HG03432 (cell line): ENCODE measurements at regions not wholly inside any gene's neighbourhood (a gene's known extent, or its start where the extent isn't known, plus 50 kb on each side); places are given as distances from the start of the nearest gene placed in this dataset.
"Not testable (repeated sequence)": the region's sequence is repeated elsewhere in the genome, so short reads cannot be mapped to it uniquely, and the experiment has no call there.

ENCODE experiments used
- ATAC-seq: cut with Tn5 transposase; IDR thresholded peaks from one replicate; pipeline ENCODE4 v1.9.1; 2021; ENCODE audit warnings: mild to moderate bottlenecking, moderate library complexity; ENCODE audit not compliant: unreplicated experiment

DNA sequence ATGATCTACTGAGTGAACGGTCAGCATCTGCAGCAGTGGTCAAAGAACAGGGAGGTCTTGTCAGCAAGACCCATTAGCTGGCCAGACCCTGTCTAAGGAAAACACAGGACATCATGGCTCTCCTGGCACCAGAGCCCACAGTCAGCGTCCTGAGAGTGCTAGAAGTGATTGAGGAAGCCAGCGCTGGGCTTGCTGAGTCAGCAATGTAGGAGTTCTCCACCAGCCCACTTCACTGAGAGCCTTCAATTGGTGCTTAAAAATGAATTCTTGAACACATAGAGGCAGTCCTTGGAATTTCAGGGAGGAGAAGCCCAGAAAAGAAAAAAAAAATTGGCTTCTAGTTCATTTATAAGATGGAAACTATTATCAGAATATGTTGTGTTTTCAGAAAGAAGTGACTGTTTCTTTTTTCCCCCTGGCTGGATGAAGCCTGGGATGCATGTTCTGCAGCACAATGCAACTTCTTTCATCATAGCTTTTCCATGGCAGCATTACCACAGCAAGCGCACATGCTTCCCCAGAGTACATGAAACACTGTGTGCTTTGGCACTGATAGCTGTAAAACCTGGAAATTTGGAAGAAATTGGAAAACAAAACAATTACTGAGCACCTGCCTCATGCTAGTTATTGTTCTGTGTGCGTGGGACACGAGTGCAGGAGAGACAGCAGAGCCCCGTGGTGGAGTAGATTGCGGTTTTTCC is 899.9 kb downstream of the C6orf118 start:
- ATAC-seq: no peak

DNA sequence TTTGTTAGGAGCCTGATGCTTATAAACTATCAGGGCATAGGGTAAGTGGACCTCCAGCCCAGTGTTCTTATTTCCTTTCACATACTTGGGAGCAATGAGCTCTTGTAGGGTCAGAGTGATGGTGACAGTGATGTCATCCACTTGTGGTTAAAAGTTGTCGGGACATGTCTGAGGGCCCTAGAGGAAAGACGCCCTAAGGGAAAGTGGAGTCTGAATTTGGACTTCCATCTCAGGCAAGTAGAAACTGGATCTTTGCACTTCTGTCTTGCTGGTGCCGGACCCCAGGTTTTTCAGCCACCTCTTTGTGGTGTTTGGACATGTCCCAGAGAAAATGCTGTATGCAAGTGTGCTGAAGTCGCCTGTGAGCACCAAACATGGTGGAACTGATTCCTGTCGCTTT is 900.5 kb downstream of the C6orf118 start:
- ATAC-seq: no peak

DNA sequence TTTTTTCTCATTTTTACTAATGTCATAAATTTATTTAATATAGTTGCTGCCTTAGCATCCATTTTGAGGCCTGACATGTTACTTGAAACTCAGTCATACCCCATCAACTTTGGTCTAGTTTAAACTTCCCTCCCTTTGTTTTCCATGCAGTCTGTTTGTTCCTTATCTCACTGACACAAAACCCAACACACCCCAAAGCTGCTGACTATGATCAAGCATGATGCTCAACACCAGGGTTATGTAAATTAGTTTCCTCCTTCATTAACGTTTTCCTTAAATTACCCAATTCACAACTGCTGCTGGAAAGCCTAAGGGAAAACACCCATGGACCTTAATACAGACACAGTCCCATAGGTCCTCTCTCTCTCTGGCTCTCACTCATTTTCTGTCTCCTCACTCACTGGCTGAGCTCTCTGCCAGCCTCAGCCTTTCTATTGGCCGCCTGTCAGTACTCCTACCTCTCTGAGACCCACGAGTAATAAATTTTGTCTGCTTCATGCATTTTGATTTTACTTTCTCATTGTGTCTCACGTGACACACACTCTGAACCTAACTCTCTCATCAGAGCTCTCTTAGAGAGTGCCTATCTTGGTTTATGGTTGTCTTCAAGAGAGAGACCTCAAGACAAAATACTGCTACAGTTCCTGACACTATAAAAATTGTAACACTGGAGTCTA is 904.5 kb downstream of the C6orf118 start:
- ATAC-seq: no peak

- ATAC-seq: no peak
Observed at GRCh38 chr6:164401871-164402270, 907.5 kb downstream of the C6orf118 start.

- ATAC-seq: no peak
Observed at GRCh38 chr6:164398647-164399046, 910.8 kb downstream of the C6orf118 start.

GRCh38 chr6:164396071-164397047 is 913.0 kb downstream of the C6orf118 start:
- ATAC-seq: peak; percentile 84

- no peak for ATAC-seq
Observed at GRCh38 chr6:164379795-164380194, 929.6 kb downstream of the C6orf118 start.

DNA sequence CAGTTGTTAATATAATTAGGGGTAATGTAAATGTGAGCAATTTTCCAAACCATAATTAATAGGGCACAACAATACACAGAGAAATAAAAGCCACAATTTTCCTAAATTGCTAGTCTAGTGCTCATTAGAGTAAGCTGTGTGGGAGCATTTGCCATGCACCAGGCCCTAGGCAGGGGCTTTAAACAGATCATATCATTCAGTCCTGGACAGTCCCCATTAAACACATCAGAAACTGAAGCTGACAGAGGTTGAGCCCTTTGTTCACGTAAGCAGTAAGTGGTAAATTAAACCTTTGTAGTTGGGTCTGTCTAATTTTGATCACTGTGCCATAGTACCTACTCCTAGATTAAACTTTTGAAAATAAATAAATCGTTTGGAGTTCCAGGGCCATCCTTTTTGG is 931.1 kb downstream of the C6orf118 start:
- no peak for ATAC-seq

GRCh38 chr6:164377348-164377918 is 932.0 kb downstream of the C6orf118 start:
- ATAC-seq: no peak

- ATAC-seq: no peak
Observed at GRCh38 chr6:164370773-164371172, 938.6 kb downstream of the C6orf118 start.

- no peak for ATAC-seq
Observed at GRCh38 chr6:164359441-164359840, 944.9 kb downstream of the QKI start.

GRCh38 chr6:164359036-164359435 is 944.5 kb downstream of the QKI start:
- ATAC-seq: no peak

GRCh38 chr6:164356814-164357213 is 942.3 kb downstream of the QKI start:
- no peak for ATAC-seq

GRCh38 chr6:164347455-164347854 is 932.9 kb downstream of the QKI start:
- ATAC-seq: no peak

GRCh38 chr6:164346631-164347030 is 932.1 kb downstream of the QKI start:
- ATAC-seq: no peak

DNA sequence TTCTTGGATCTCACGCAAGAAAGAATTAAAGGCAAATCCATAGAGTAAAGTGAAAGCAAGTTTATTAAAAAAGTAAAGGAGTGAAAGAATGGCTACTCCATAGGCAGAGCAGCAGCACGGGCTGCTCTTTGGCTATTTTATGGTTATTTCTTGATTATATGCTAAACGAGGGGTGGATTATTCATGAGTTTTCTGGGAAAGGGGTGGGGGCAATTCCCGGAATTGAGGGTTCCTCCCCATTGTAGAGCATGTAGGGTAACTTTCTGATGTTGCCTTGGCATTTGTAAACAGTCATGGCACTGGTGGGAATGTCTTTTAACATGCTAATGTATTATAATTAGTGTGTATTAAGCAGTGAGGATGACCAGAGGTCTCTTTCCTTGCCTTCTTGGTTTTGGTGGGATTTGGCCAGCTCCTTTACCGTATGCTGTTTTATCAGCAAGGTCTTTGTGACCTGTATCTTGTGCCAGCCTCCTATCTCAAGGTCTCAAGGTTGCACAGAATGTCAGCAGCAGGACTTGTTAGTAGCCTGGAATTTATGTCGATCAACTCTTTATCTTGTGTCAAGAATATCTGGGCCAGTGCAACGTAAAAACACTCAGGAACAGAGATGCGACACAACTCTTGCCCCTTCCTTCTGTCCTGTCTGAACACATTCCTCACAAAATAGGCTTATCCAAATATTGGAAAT is 931.4 kb downstream of the QKI start:
- ATAC-seq: no peak

DNA sequence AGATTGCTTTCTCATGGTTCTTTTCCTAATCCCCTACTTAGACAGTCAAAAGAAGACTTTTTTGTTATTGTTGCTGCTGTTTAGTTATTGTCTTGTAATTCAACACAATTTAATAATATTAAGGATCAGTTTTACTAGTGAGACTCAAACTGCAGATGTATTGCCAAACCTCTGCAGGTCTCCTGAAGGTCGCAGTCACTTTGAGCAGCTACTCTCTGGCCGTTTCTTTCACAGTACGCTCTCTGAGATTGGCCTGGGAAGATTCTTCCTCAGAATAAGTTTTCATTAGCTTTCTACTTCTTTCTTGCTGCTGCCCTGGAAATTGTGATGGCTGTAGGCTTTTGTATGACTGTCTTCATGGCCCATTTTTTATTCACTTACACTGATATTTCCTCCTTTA is 930.8 kb downstream of the QKI start:
- no peak for ATAC-seq

DNA sequence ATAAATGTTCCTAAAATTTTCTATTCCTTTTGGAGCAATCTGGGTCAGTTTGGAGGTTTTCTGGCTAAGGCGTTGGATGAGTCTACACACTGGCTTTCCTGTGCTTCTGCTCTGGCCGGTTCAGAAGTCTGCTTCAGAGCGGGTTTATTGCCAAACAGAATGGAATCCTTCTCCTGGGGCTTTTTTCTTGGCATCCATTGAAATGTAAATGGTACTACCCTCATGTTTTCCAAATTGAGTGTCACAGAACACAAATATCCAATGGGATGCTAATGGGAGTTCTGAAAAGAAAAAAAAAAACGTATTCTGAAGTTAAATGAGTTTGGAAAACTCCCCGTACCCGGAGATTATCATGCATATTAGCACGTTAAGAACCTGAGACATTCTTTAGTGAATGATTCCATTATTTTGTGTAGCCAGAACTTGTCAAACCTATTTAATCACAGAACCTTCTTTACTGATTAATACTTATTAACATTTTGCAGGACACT is 930.3 kb downstream of the QKI start:
- no peak for ATAC-seq

DNA sequence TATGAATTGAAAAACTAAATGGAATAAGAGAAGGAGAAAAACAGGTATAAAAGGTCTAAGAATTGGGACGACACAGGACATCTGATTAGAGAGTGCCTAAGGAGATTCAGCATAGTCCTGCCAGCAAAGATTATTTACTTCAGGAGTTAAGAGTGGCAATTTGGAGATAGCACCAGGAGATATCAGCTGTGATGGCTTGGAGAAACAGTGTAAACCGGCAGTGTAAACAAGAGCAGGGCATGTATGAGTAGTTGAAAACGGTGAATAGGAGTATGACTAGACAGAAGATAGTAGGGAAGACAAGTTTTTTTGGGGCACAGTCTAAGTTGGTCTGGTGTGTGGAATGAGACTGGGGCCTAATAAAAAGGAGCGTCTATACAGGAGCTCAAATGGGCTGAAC is 924.9 kb downstream of the QKI start:
- not testable (repeated sequence) for ATAC-seq

GRCh38 chr6:164337925-164338397 is 923.4 kb downstream of the QKI start:
- ATAC-seq: no peak
